Ovary (tissue), 7 donors: ENCODE measurements at regions not wholly inside any gene's neighbourhood (a gene's known extent, or its start where the extent isn't known, plus 50 kb on each side); places are given as distances from the start of the nearest gene placed in this dataset.

Source experiments
- DNase-seq, 5 donors: peaks; one replicate each; pipeline ENCODE4 v3.0.0-alpha.2; 2019 to 2020
- H3K27ac ChIP-seq, 2 donors: fragments of 200-600 bp; one replicate each; pipeline versions ENCODE4 v1.5.1 to v1.8.0; 2019 to 2022
- H3K27me3 ChIP-seq: fragments of 200-600 bp; one replicate; pipeline ENCODE4 v1.8.0; 2022
- H3K36me3 ChIP-seq: fragments of 200-600 bp; sonication (generic); one replicate; pipeline ENCODE4 v1.5.1; 2019
- H3K4me1 ChIP-seq: one replicate; pipeline ENCODE4 v1.8.1; 2013; ENCODE audit warnings: mild to moderate bottlenecking, moderate library complexity; ENCODE audit not compliant: insufficient read depth
- H3K4me3 ChIP-seq: fragments of 200-600 bp; sonication (generic); one replicate; pipeline ENCODE4 v1.5.1; 2017
- H3K9me3 ChIP-seq, 2 donors: fragments of 200-600 bp in 1 of 2; sonication (generic) in 1 of 2; one replicate each; pipeline versions ENCODE4 v1.5.1 to v1.8.1; 2013 to 2019; ENCODE audit warnings: mild to moderate bottlenecking in 1 of 2, moderate library complexity in 1 of 2
- EP300 ChIP-seq: sonication (generic); formaldehyde crosslinking; IDR thresholded peaks from one replicate; pipeline ENCODE4 v1.6.1; 2017; ENCODE audit warnings: antibody characterized with exemption
- POLR2A ChIP-seq: fragments of 450-650 bp; IDR thresholded peaks from one replicate; pipeline ENCODE4 v1.6.1; 2017; ENCODE audit warnings: antibody characterized with exemption, mild to moderate bottlenecking, moderate library complexity
- WGBS, 3 donors: extraction: QIAGEN DNeasy Blood & Tissue Kit in 1 of 3; methylation state at CpG; one replicate each; pipeline versions ENCODE4 v1.1.5 to v1.1.7; 2013 to 2017; 5-methylcytosine and 5-hydroxymethylcytosine counted together
- intact Hi-C, 4 donors: fragments of 100-400 bp; cut with DNase I; formaldehyde crosslinking; loops; one replicate each; pipeline versions ENCODE4 v1.11.0 to v1.15.1; 2022 to 2023
- TF ChIP-seq, protein P1 (sequence below), 3 donors: fragments of 450-650 bp in 2 of 3; fragments of 200-600 bp in 1 of 3; IDR thresholded peaks; one replicate each; pipeline versions ENCODE4 v1.5.1 to v1.8.0; 2016 to 2022; ENCODE audit warnings: antibody characterized with exemption in 3 of 3, mild to moderate bottlenecking in 1 of 3
- donor health status: DM: no; HTN: no; CAD: no; lungs with moderate emphysema.
- donor health status: DM: no; HTN: no; CAD: no.
- donor health status: Bipolar disorder and iron deficiency.
- donor health status: DM: no; HTN: no; CAD: no.
- donor health status: DM: yes; HTN: yes; CAD: no.

DNA sequence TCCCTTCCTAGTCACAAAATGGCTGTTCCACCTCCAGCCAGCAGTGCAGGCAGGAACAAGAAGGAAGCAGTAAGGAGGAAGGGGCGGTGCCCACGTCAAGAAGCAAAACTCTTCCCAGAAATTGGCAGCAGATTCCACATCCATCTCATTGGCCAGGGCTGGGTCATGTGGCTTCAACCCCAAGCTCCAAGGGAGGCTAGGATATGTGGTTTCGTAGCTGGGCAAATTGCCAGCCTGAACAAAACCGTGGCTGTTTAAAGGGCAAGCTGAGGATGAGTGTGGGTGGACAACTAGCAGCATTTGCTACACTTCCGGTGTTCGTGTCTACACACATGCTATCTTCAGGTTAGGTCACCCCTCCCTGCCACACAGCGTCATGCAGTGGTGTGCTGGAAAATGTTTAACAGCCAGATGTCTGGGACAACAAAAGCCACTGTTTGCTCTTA, 92.1 kb upstream of the MAP1B start:
- H3K9me3 ChIP-seq = no peaks in the 10 kb centered on the region
- 23 to 26% (median 24%) methylated on average over 7 of the region's 7 CpGs for WGBS, 3 donors
- no peaks in the 10 kb centered on the region for H3K36me3 ChIP-seq
- no peak overlapping the region for H3K27ac ChIP-seq
- TF ChIP-seq, protein P1, sequence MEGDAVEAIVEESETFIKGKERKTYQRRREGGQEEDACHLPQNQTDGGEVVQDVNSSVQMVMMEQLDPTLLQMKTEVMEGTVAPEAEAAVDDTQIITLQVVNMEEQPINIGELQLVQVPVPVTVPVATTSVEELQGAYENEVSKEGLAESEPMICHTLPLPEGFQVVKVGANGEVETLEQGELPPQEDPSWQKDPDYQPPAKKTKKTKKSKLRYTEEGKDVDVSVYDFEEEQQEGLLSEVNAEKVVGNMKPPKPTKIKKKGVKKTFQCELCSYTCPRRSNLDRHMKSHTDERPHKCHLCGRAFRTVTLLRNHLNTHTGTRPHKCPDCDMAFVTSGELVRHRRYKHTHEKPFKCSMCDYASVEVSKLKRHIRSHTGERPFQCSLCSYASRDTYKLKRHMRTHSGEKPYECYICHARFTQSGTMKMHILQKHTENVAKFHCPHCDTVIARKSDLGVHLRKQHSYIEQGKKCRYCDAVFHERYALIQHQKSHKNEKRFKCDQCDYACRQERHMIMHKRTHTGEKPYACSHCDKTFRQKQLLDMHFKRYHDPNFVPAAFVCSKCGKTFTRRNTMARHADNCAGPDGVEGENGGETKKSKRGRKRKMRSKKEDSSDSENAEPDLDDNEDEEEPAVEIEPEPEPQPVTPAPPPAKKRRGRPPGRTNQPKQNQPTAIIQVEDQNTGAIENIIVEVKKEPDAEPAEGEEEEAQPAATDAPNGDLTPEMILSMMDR (IDR thresholded peaks at IDR 0.05) = no peak
- TF ChIP-seq EP300 (no peak), POLR2A (no peak)
- no peak overlapping the region for H3K4me3 ChIP-seq
- peak in 4 of 5 donors; percentile 11 to 40 (median 22) for DNase-seq
- H3K4me1 ChIP-seq = no peaks in the 10 kb centered on the region
- H3K27me3 ChIP-seq = no peaks in the 10 kb centered on the region
- intact Hi-C loops = no loop called here

- 24 to 36% (median 29%) methylated on average over 1 of the region's 1 CpG for WGBS, 3 donors
- no peaks in the 10 kb centered on the region for H3K36me3 ChIP-seq
- intact Hi-C loops = no loop called here
These were observed 89.0 kb upstream of the MAP1B start for GRCh38 chr5:72018143-72018803.

DNA sequence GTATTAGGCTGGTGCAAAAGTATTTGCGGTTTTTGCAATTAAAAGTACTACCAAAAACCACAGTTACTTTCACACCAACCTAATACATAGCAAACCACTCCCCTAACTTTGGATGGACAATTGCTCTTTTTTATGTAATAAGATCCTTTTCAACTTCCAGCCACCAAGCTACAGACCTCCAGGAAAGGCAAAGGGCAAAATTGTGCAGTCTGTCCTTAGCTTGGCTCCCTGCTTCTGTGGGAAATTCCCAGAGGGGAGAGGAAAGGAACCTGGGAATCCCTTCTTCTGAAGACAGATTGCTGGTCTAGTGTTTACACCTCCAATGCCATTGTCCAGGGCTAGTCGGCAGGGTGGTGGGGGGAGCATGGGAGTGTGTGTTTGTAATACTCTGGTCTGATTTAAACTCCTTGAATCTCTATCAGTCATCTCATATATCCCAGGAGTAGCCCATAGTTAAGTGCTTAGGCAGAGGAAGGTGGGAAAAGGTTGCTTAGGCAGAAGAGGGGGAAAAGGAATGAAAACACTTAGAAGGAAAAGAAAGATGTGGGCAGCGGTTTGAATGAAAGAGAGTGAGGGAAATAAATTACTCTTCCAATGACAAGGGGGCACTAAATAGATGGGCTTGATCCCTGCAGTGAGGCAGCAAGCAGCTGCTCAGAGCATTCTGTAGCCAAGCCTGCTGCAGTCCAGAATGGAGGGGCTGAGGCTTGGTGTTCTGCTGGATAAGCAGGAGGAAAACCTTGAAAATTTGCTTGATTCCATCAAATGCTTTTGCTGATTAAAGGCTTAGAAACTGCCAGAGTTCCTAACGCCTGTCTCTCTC, 86.9 kb upstream of the MAP1B start:
- Histone ChIP-seq H3K27ac (no peak overlapping the region), H3K4me1 (no peaks in the 10 kb centered on the region), H3K9me3 (no peaks in the 10 kb centered on the region), H3K4me3 (no peak overlapping the region), H3K36me3 (no peaks in the 10 kb centered on the region), H3K27me3 (no peaks in the 10 kb centered on the region)
- WGBS, 3 donors = 31 to 37% (median 33%) methylated on average over 4 of the region's 4 CpGs
- TF ChIP-seq EP300 (no peak), POLR2A (no peak)
- TF ChIP-seq, protein P1 (IDR thresholded peaks at IDR 0.05) = no peak
- intact Hi-C loops = no loop called here
- no peak for DNase-seq

More at GRCh38 chr5:72018143-72018803, 89.0 kb upstream of the MAP1B start:
- TF ChIP-seq, protein P1 (IDR thresholded peaks at IDR 0.05) = peak in 1 of 3 donors; percentile 19
- no peak for TF ChIP-seq EP300
- DNase-seq = peak in 2 of 5 donors; percentile 18 to 19
- Histone ChIP-seq H3K27me3 (no peaks in the 10 kb centered on the region), H3K9me3 (no peaks in the 10 kb centered on the region), H3K4me3 (no peak overlapping the region), H3K27ac (no peak overlapping the region), H3K4me1 (no peaks in the 10 kb centered on the region)

DNA sequence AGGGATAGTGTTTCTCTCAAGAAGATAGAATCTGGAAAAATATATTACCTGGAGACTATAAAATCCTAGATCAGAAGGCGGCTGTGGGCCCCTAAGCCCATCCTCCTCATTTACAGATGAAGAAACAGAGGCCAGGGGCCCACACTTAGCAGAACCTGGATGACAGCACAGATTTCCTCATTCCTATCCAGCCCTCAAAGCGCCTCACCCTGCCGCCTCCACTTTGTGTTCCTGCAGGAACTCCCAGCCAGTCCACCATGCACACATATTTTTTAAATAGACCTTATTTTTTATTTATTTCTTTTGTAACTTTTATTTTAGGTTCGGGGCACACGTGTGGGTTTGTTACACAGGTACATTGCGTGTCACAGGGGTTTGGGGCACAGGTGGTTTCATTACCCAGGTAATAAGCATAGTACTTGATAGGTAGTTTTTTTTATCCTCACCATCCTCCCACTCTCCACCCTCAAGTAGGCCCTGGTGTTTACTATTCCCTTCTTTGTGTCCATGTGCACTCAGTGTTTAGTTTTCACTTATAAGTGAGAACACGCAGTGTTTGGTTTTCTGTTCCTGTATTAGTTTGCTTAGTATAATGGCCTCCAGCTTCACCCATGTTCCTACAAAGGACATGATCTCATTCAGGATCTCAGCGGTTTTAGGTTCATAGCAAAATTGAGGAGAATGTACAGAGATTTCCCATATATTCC, 85.5 kb upstream of the MAP1B start:
- Histone ChIP-seq H3K27me3 (no peaks in the 10 kb centered on the region), H3K27ac (no peak overlapping the region), H3K9me3 (no peaks in the 10 kb centered on the region), H3K36me3 (no peaks in the 10 kb centered on the region), H3K4me1 (no peaks in the 10 kb centered on the region), H3K4me3 (no peak overlapping the region)
- intact Hi-C loops = no loop called here
- DNase-seq = no peak
- TF ChIP-seq EP300 (no peak), POLR2A (no peak)
- TF ChIP-seq, protein P1 (IDR thresholded peaks at IDR 0.05) = no peak
- WGBS, 3 donors = 88 to 91% (median 90%) methylated on average over 8 of the region's 8 CpGs
